ENCODE measurements at regions not wholly inside any gene's neighbourhood (a gene's known extent, or its start where the extent isn't known, plus 50 kb on each side); places are given as distances from the start of the nearest gene placed in this dataset.
"Not testable (repeated sequence)": the region's sequence is repeated elsewhere in the genome, so short reads cannot be mapped to it uniquely, and the experiment has no call there.

DNA sequence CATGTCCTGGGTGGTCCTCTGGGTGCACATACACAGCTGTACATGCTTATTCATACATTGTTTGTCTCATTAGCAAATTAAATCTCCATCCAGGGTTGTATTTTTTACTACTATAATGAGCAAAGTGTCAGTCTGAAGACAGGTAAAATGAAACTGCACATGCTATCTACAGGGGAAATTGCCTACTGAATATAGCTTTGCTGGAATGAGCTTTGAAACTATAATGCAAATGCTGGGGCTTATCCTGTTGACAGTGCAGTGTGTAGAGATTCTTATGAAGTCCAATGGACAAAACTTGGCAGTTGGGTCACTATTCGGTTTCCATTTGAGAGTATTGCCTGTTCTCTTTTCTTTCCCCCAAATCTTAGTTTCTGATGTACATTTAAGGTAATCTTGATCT is 292.8 kb upstream of the LRP1B start:
- Mint-ChIP-seq H3K27ac (no peak overlapping the region), H3K27me3 (no peaks in the 10 kb centered on the region), H3K36me3 (ENCODE audit: low read depth) (no peaks in the 10 kb centered on the region), H3K4me1 (no peaks in the 10 kb centered on the region), H3K9me3 (no peaks in the 10 kb centered on the region), H3K4me3 (no peak overlapping the region)
- ATAC-seq (ENCODE audit: low read depth), result no peak
- ChIA-PET POLR2A (no interaction called here), CTCF (no interaction called here)
- intact Hi-C loops (cut with micrococcal nuclease), result no loop called here
- DNase-seq, result no peak
- TF ChIP-seq, protein P1, sequence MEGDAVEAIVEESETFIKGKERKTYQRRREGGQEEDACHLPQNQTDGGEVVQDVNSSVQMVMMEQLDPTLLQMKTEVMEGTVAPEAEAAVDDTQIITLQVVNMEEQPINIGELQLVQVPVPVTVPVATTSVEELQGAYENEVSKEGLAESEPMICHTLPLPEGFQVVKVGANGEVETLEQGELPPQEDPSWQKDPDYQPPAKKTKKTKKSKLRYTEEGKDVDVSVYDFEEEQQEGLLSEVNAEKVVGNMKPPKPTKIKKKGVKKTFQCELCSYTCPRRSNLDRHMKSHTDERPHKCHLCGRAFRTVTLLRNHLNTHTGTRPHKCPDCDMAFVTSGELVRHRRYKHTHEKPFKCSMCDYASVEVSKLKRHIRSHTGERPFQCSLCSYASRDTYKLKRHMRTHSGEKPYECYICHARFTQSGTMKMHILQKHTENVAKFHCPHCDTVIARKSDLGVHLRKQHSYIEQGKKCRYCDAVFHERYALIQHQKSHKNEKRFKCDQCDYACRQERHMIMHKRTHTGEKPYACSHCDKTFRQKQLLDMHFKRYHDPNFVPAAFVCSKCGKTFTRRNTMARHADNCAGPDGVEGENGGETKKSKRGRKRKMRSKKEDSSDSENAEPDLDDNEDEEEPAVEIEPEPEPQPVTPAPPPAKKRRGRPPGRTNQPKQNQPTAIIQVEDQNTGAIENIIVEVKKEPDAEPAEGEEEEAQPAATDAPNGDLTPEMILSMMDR (IDR thresholded peaks at IDR 0.05), result no peak

DNA sequence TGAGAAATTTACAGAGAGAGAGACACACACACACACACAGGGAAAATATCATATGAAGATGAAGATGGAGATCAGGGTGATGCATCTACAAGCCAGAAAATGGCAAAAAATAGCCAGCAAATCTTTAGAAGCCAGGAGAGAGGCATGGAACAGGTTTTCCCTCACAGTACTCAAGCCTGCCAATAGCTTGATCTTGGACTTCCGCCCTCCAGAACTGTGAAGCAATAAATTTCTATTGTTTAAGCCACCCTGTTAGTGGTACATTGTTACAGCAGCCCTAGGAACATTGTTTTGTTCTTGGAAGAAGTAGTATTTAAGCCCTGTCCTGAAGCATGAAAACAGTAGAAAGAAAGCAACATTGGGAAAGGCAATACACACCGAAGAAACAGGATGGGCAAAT is 292.0 kb upstream of the LRP1B start:
- Mint-ChIP-seq H3K4me3 (no peak overlapping the region), H3K27ac (no peak overlapping the region), H3K4me1 (no peaks in the 10 kb centered on the region), H3K9me3 (no peaks in the 10 kb centered on the region), H3K36me3 (ENCODE audit: low read depth) (no peaks in the 10 kb centered on the region), H3K27me3 (no peaks in the 10 kb centered on the region)
- TF ChIP-seq, protein P1 (IDR thresholded peaks at IDR 0.05), result no peak
- ChIA-PET POLR2A (no interaction called here), CTCF (no interaction called here)
- intact Hi-C loops (cut with micrococcal nuclease), result no loop called here
- DNase-seq (no peak), ATAC-seq (ENCODE audit: low read depth) (no peak)

DNA sequence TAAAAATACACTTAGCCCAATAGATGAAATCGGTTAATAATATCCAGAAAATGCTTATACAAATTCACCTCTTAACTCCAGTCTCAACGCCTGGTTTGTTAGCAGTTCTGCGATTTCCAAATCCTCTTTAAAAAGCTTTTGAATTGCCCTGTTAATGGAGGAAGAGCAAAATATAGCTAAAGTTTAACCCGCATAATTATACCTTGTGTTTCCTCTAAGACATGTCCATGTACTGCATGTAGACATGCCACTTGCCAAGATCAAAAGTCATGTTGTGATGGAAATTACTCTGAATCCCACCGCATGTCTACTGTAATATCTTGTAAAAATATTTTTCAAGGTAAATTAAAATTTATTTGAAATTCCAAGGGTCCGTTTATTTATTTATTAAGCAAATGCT is 291.2 kb upstream of the LRP1B start:
- no peaks in the 10 kb centered on the region for H3K36me3 Mint-ChIP-seq (ENCODE audit: low read depth)
- TF ChIP-seq, protein P1 (IDR thresholded peaks at IDR 0.05), result no peak
- ChIA-PET POLR2A (no interaction called here), CTCF (no interaction called here)
- no peak overlapping the region for H3K4me3 Mint-ChIP-seq
- H3K9me3 Mint-ChIP-seq, result no peaks in the 10 kb centered on the region
- DNase-seq, result no peak
- no peaks in the 10 kb centered on the region for H3K4me1 Mint-ChIP-seq
- no peaks in the 10 kb centered on the region for H3K27me3 Mint-ChIP-seq
- intact Hi-C loops (cut with micrococcal nuclease), result no loop called here
- no peak overlapping the region for H3K27ac Mint-ChIP-seq
- no peak for ATAC-seq (ENCODE audit: low read depth)

- H3K27me3 Mint-ChIP-seq; CTCF ChIA-PET; ATAC-seq (ENCODE audit: low read depth); H3K4me3 Mint-ChIP-seq; DNase-seq; H3K27ac Mint-ChIP-seq; intact Hi-C loops (cut with micrococcal nuclease); H3K4me1 Mint-ChIP-seq; POLR2A ChIA-PET; H3K9me3 Mint-ChIP-seq; H3K36me3 Mint-ChIP-seq (ENCODE audit: low read depth): not testable (repeated sequence)
Observed at GRCh38 chr2:142418699-142419098, 287.9 kb upstream of the LRP1B start.

DNA sequence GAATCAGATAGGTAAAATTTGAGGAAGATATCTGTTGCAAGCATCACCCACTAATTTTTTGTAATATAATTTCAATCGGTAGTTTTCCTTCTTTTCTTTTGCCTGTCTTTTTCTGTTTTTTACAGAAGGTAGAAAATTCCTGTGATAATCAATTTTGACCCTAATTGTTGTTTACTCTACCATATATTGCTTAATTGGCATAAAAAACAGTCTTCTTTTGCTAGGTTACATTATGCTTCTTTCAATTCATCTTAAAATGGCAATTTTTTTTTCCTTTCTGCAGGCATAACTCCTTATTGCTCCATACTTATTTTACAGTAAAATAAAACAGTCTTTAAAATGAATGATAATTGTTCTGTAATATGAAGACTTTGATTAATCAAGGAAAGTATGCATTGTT is 286.2 kb upstream of the LRP1B start:
- Mint-ChIP-seq H3K27me3 (no peaks in the 10 kb centered on the region), H3K9me3 (no peaks in the 10 kb centered on the region), H3K36me3 (ENCODE audit: low read depth) (no peaks in the 10 kb centered on the region), H3K4me3 (no peak overlapping the region), H3K27ac (no peak overlapping the region), H3K4me1 (no peaks in the 10 kb centered on the region)
- CTCF ChIA-PET, result no interaction called here
- POLR2A ChIA-PET, result no interaction called here
- TF ChIP-seq, protein P1 (IDR thresholded peaks at IDR 0.05), result no peak
- DNase-seq (no peak), ATAC-seq (ENCODE audit: low read depth) (no peak)
- intact Hi-C loops (cut with micrococcal nuclease), result no loop called here

GRCh38 chr2:142415461-142415860 is 284.6 kb upstream of the LRP1B start:
- ChIA-PET POLR2A (no interaction called here), CTCF (no interaction called here)

More at GRCh38 chr2:142415461-142415860, 284.6 kb upstream of the LRP1B start:
- Mint-ChIP-seq H3K27ac (no peak overlapping the region), H3K9me3 (no peaks in the 10 kb centered on the region), H3K27me3 (no peaks in the 10 kb centered on the region), H3K36me3 (ENCODE audit: low read depth) (no peaks in the 10 kb centered on the region), H3K4me3 (no peak overlapping the region), H3K4me1 (no peaks in the 10 kb centered on the region)
- DNase-seq (no peak), ATAC-seq (ENCODE audit: low read depth) (no peak)
- intact Hi-C loops (cut with micrococcal nuclease), result no loop called here
- TF ChIP-seq, protein P1 (IDR thresholded peaks at IDR 0.05), result no peak
